ENCODE measurements at regions not wholly inside any gene's neighbourhood (a gene's known extent, or its start where the extent isn't known, plus 50 kb on each side); places are given as distances from the start of the nearest gene placed in this dataset.
A peak's percentile ranks its signal among the peaks of the same experiment; 100 is the strongest.

- Histone ChIP-seq H3K4me3 (ENCODE audit: low read length) (no peak overlapping the region), H3K27ac (ENCODE audit: low read depth, low read length) (no peak overlapping the region), H3K27me3 (ENCODE audit: insufficient read depth, low read length, poor library complexity, severe bottlenecking) (no peaks in the 10 kb centered on the region), H3K4me1 (ENCODE audit: insufficient read depth, low read length) (no peaks in the 10 kb centered on the region), H3K36me3 (ENCODE audit: insufficient read depth, low read length) (no peaks in the 10 kb centered on the region), H3K9me3 (ENCODE audit: low read length) (no peaks in the 10 kb centered on the region)
- Mint-ChIP-seq H3K4me3 (no peak overlapping the region), H3K27ac (no peak overlapping the region), H3K9me3 (peaks cover 0 to 1% (median 0%) of the 10 kb centered on the region in 5 donors), H3K27me3 (peaks cover 3 to 8% of the 10 kb centered on the region in 2 donors), H3K4me1 (no peaks in the 10 kb centered on the region), H3K36me3 (no peaks in the 10 kb centered on the region)
- DNase-seq: no peak
- CTCF ChIA-PET: no interaction called here
- POLR2A ChIA-PET: no interaction called here
Measured at GRCh38 chr10:78269060-78269459, 235.4 kb downstream of the RPS24 start.

GRCh38 chr10:78272329-78272728 lies 238.7 kb downstream of the RPS24 start:
- no peaks in the 10 kb centered on the region for H3K36me3 ChIP-seq (ENCODE audit: insufficient read depth, low read length)
- POLR2A ChIA-PET: no interaction called here
- peaks cover 0 to 4% (median 0%) of the 10 kb centered on the region in 3 donors for H3K4me1 Mint-ChIP-seq
- H3K9me3 ChIP-seq (ENCODE audit: low read length): no peaks in the 10 kb centered on the region
- H3K4me1 ChIP-seq (ENCODE audit: insufficient read depth, low read length): no peaks in the 10 kb centered on the region
- H3K27me3 Mint-ChIP-seq: peaks cover 13 to 16% of the 10 kb centered on the region in 2 donors
- peaks cover 0 to 1% (median 0%) of the 10 kb centered on the region in 5 donors for H3K9me3 Mint-ChIP-seq
- DNase-seq: no peak
- no peaks in the 10 kb centered on the region for H3K36me3 Mint-ChIP-seq
- H3K27ac Mint-ChIP-seq: no peak overlapping the region
- CTCF ChIA-PET: no interaction called here
- H3K27ac ChIP-seq (ENCODE audit: low read depth, low read length): no peak overlapping the region
- no peak overlapping the region for H3K4me3 Mint-ChIP-seq
- H3K27me3 ChIP-seq (ENCODE audit: insufficient read depth, low read length, poor library complexity, severe bottlenecking): no peaks in the 10 kb centered on the region
- no peak overlapping the region for H3K4me3 ChIP-seq (ENCODE audit: low read length)

GRCh38 chr10:78274491-78274890 lies 240.8 kb downstream of the RPS24 start:
- no peaks in the 10 kb centered on the region for H3K36me3 ChIP-seq (ENCODE audit: insufficient read depth, low read length)
- no peak overlapping the region for H3K4me3 Mint-ChIP-seq
- ChIA-PET POLR2A (no interaction called here), CTCF (no interaction called here)
- no peaks in the 10 kb centered on the region for H3K36me3 Mint-ChIP-seq
- no peaks in the 10 kb centered on the region for H3K9me3 Mint-ChIP-seq
- no peaks in the 10 kb centered on the region for H3K9me3 ChIP-seq (ENCODE audit: low read length)
- no peak overlapping the region for H3K27ac ChIP-seq (ENCODE audit: low read depth, low read length)
- no peak for DNase-seq
- H3K4me3 ChIP-seq (ENCODE audit: low read length): no peak overlapping the region
- H3K4me1 ChIP-seq (ENCODE audit: insufficient read depth, low read length): no peaks in the 10 kb centered on the region
- peaks cover 15 to 19% of the 10 kb centered on the region in 2 donors for H3K27me3 Mint-ChIP-seq
- no peaks in the 10 kb centered on the region for H3K27me3 ChIP-seq (ENCODE audit: insufficient read depth, low read length, poor library complexity, severe bottlenecking)
- H3K4me1 Mint-ChIP-seq: peaks cover 0 to 4% (median 0%) of the 10 kb centered on the region in 3 donors
- peak overlapping the region in 1 of 8 donors; percentile 73 for H3K27ac Mint-ChIP-seq

- no peak overlapping the region for H3K4me3 ChIP-seq (ENCODE audit: low read length)
- Mint-ChIP-seq H3K36me3 (no peaks in the 10 kb centered on the region), H3K4me3 (no peak overlapping the region), H3K27ac (no peak overlapping the region), H3K9me3 (no peaks in the 10 kb centered on the region), H3K4me1 (peaks cover 0 to 4% (median 0%) of the 10 kb centered on the region in 3 donors), H3K27me3 (peaks cover 21 to 29% of the 10 kb centered on the region in 2 donors)
- H3K4me1 ChIP-seq (ENCODE audit: insufficient read depth, low read length): no peaks in the 10 kb centered on the region
- H3K9me3 ChIP-seq (ENCODE audit: low read length): no peaks in the 10 kb centered on the region
- no peak overlapping the region for H3K27ac ChIP-seq (ENCODE audit: low read depth, low read length)
- CTCF ChIA-PET: no interaction called here
- POLR2A ChIA-PET: interaction anchor here (0.6 kb wide), 1 partner anchor 797 kb away, joined by 21 read pairs; no protein-coding TSS in a partner anchor
- no peak for DNase-seq
- H3K36me3 ChIP-seq (ENCODE audit: insufficient read depth, low read length): no peaks in the 10 kb centered on the region
- H3K27me3 ChIP-seq (ENCODE audit: insufficient read depth, low read length, poor library complexity, severe bottlenecking): no peaks in the 10 kb centered on the region
Measured at GRCh38 chr10:78276139-78276538, 242.5 kb downstream of the RPS24 start.

- no peak overlapping the region for H3K4me3 ChIP-seq (ENCODE audit: low read length)
- Mint-ChIP-seq H3K36me3 (no peaks in the 10 kb centered on the region), H3K9me3 (no peaks in the 10 kb centered on the region), H3K27ac (no peak overlapping the region), H3K4me3 (no peak overlapping the region), H3K4me1 (peaks cover 0 to 4% (median 0%) of the 10 kb centered on the region in 3 donors), H3K27me3 (peaks cover 23 to 41% of the 10 kb centered on the region in 2 donors)
- ChIA-PET CTCF (interaction anchor here (1.0 kb wide), 1 partner anchor 25 kb away, joined by 3 read pairs; no protein-coding TSS in a partner anchor), POLR2A (no interaction called here)
- H3K27ac ChIP-seq (ENCODE audit: low read depth, low read length): no peak overlapping the region
- H3K36me3 ChIP-seq (ENCODE audit: insufficient read depth, low read length): no peaks in the 10 kb centered on the region
- no peaks in the 10 kb centered on the region for H3K4me1 ChIP-seq (ENCODE audit: insufficient read depth, low read length)
- no peak for DNase-seq
- H3K9me3 ChIP-seq (ENCODE audit: low read length): no peaks in the 10 kb centered on the region
- H3K27me3 ChIP-seq (ENCODE audit: insufficient read depth, low read length, poor library complexity, severe bottlenecking): no peaks in the 10 kb centered on the region
Measured at GRCh38 chr10:78277314-78278057, 243.8 kb downstream of the RPS24 start.

- ChIA-PET POLR2A (no interaction called here), CTCF (interaction anchor here (1.0 kb wide), 1 partner anchor 25 kb away, joined by 3 read pairs; no protein-coding TSS in a partner anchor)
- Histone ChIP-seq H3K27me3 (ENCODE audit: insufficient read depth, low read length, poor library complexity, severe bottlenecking) (no peaks in the 10 kb centered on the region), H3K9me3 (ENCODE audit: low read length) (no peaks in the 10 kb centered on the region), H3K4me3 (ENCODE audit: low read length) (no peak overlapping the region), H3K4me1 (ENCODE audit: insufficient read depth, low read length) (no peaks in the 10 kb centered on the region), H3K27ac (ENCODE audit: low read depth, low read length) (no peak overlapping the region), H3K36me3 (ENCODE audit: insufficient read depth, low read length) (no peaks in the 10 kb centered on the region)
- peaks cover 0 to 4% (median 0%) of the 10 kb centered on the region in 3 donors for H3K4me1 Mint-ChIP-seq
- H3K27me3 Mint-ChIP-seq: peaks cover 25 to 42% of the 10 kb centered on the region in 2 donors
- H3K4me3 Mint-ChIP-seq: no peak overlapping the region
- DNase-seq: no peak
- no peaks in the 10 kb centered on the region for H3K36me3 Mint-ChIP-seq
- no peak overlapping the region for H3K27ac Mint-ChIP-seq
- H3K9me3 Mint-ChIP-seq: no peaks in the 10 kb centered on the region
Measured at GRCh38 chr10:78278058-78278404, 244.4 kb downstream of the RPS24 start.

- peaks cover 24 to 41% of the 10 kb centered on the region in 2 donors for H3K27me3 Mint-ChIP-seq
- POLR2A ChIA-PET: no interaction called here
Measured at GRCh38 chr10:78279756-78280155, 246.1 kb downstream of the RPS24 start.

GRCh38 chr10:78280604-78281003 lies 246.9 kb downstream of the RPS24 start:
- peaks cover 24 to 40% of the 10 kb centered on the region in 2 donors for H3K27me3 Mint-ChIP-seq
- H3K4me1 Mint-ChIP-seq: peaks cover 0 to 4% (median 0%) of the 10 kb centered on the region in 3 donors
- Histone ChIP-seq H3K36me3 (ENCODE audit: insufficient read depth, low read length) (no peaks in the 10 kb centered on the region), H3K4me3 (ENCODE audit: low read length) (no peak overlapping the region), H3K27me3 (ENCODE audit: insufficient read depth, low read length, poor library complexity, severe bottlenecking) (no peaks in the 10 kb centered on the region), H3K4me1 (ENCODE audit: insufficient read depth, low read length) (no peaks in the 10 kb centered on the region), H3K9me3 (ENCODE audit: low read length) (no peaks in the 10 kb centered on the region), H3K27ac (ENCODE audit: low read depth, low read length) (no peak overlapping the region)
- POLR2A ChIA-PET: no interaction called here
- H3K27ac Mint-ChIP-seq: peak overlapping the region in 1 of 8 donors; percentile 67
- CTCF ChIA-PET: no interaction called here
- no peak for DNase-seq
- H3K4me3 Mint-ChIP-seq: no peak overlapping the region
- H3K36me3 Mint-ChIP-seq: no peaks in the 10 kb centered on the region
- H3K9me3 Mint-ChIP-seq: no peaks in the 10 kb centered on the region

More at GRCh38 chr10:78279756-78280155, 246.1 kb downstream of the RPS24 start:
- Histone ChIP-seq H3K4me1 (ENCODE audit: insufficient read depth, low read length) (no peaks in the 10 kb centered on the region), H3K36me3 (ENCODE audit: insufficient read depth, low read length) (no peaks in the 10 kb centered on the region), H3K4me3 (ENCODE audit: low read length) (no peak overlapping the region), H3K27ac (ENCODE audit: low read depth, low read length) (no peak overlapping the region), H3K9me3 (ENCODE audit: low read length) (no peaks in the 10 kb centered on the region), H3K27me3 (ENCODE audit: insufficient read depth, low read length, poor library complexity, severe bottlenecking) (no peaks in the 10 kb centered on the region)
- no peak for DNase-seq
- Mint-ChIP-seq H3K9me3 (no peaks in the 10 kb centered on the region), H3K36me3 (no peaks in the 10 kb centered on the region), H3K4me1 (peaks cover 0 to 4% (median 0%) of the 10 kb centered on the region in 3 donors), H3K27ac (no peak overlapping the region), H3K4me3 (no peak overlapping the region)
- CTCF ChIA-PET: no interaction called here

Data from CD8-positive, alpha-beta memory T cell (primary cell).